Testis (tissue), 2 donors: ENCODE measurements at regions not wholly inside any gene's neighbourhood (a gene's known extent, or its start where the extent isn't known, plus 50 kb on each side); places are given as distances from the start of the nearest gene placed in this dataset.

Experiments
- POLR2A ChIP-seq: fragments of 450-650 bp; IDR thresholded peaks from one replicate; pipeline ENCODE4 v1.6.1; 2017; ENCODE audit warnings: antibody characterized with exemption, mild to moderate bottlenecking, moderate library complexity
- TF ChIP-seq, protein P1 (sequence below), 3 experiments: fragments of 450-650 bp in 2 of 3; fragments of 200-600 bp in 1 of 3; sonication (generic) in 1 of 3; IDR thresholded peaks; one replicate each; pipeline ENCODE4 v1.5.1; 2016 to 2019; ENCODE audit warnings: antibody characterized with exemption in 3 of 3, mild to moderate bottlenecking in 2 of 3, moderate library complexity in 1 of 3

DNA sequence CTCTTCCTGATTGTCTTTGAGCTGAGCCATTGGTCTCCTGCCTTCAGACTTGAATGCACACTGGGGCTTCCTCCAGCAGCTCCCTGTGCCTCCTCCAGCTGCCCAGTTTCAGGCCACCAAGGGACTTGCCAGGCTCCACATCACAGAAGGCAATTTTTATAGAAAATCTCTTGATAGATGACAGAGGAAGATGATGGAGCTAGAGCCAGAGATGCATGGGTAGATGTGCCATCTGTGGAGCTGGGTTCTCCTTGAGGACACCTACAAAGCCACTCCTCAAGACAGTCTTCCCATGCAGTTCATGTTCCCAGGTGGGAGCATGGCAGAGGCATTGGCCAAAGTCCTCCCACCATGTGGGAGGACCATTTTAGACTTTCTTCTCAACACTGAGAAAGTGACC lies 239.6 kb upstream of the IRX1 start:
- TF ChIP-seq, protein P1, sequence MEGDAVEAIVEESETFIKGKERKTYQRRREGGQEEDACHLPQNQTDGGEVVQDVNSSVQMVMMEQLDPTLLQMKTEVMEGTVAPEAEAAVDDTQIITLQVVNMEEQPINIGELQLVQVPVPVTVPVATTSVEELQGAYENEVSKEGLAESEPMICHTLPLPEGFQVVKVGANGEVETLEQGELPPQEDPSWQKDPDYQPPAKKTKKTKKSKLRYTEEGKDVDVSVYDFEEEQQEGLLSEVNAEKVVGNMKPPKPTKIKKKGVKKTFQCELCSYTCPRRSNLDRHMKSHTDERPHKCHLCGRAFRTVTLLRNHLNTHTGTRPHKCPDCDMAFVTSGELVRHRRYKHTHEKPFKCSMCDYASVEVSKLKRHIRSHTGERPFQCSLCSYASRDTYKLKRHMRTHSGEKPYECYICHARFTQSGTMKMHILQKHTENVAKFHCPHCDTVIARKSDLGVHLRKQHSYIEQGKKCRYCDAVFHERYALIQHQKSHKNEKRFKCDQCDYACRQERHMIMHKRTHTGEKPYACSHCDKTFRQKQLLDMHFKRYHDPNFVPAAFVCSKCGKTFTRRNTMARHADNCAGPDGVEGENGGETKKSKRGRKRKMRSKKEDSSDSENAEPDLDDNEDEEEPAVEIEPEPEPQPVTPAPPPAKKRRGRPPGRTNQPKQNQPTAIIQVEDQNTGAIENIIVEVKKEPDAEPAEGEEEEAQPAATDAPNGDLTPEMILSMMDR (IDR thresholded peaks at IDR 0.05), result no peak
- no peak for TF ChIP-seq POLR2A
